Liver (tissue), 8 donors: ENCODE measurements at regions not wholly inside any gene's neighbourhood (a gene's known extent, or its start where the extent isn't known, plus 50 kb on each side); places are given as distances from the start of the nearest gene placed in this dataset.

Experiments used
- DNase-seq: peaks from one replicate; pipeline ENCODE4 v3.0.0-alpha.2; 2017; ENCODE audit warnings: low spot score
- H3K27ac ChIP-seq, 2 donors: one replicate each; pipeline ENCODE4 v1.7.0; 2013; ENCODE audit warnings: inconsistent platforms in 2 of 2, low read length in 2 of 2, control low read depth in 1 of 2, low read depth in 1 of 2, mild to moderate bottlenecking in 1 of 2
- H3K27me3 ChIP-seq, 4 donors: one replicate each; pipeline versions ENCODE4 v1.6.1 to v1.7.0; 2013; ENCODE audit warnings: low read length in 3 of 4, inconsistent platforms in 1 of 4, mild to moderate bottlenecking in 1 of 4, moderate library complexity in 1 of 4; ENCODE audit not compliant: control insufficient read depth in 4 of 4, insufficient read depth in 4 of 4
- H3K36me3 ChIP-seq, 4 donors: one replicate each; pipeline versions ENCODE4 v1.6.1 to v1.7.0; 2013; ENCODE audit warnings: low read length in 3 of 4, mild to moderate bottlenecking in 3 of 4, low read depth in 1 of 4, moderate library complexity in 1 of 4; ENCODE audit not compliant: control insufficient read depth in 4 of 4, insufficient read depth in 3 of 4
- H3K4me1 ChIP-seq, 4 donors: one replicate each; pipeline versions ENCODE4 v1.6.1 to v1.7.0; 2013; ENCODE audit warnings: low read length in 3 of 4, mild to moderate bottlenecking in 3 of 4, moderate library complexity in 1 of 4; ENCODE audit not compliant: control insufficient read depth in 4 of 4, insufficient read depth in 4 of 4
- H3K4me3 ChIP-seq, 3 donors: one replicate each; pipeline versions ENCODE4 v1.6.1 to v1.7.0; 2013; ENCODE audit warnings: low read length in 3 of 3, control low read depth in 1 of 3, low read depth in 1 of 3, mild to moderate bottlenecking in 1 of 3
- H3K9ac ChIP-seq, 2 donors: one replicate each; pipeline ENCODE4 v1.7.0; 2013; ENCODE audit warnings: low read length in 2 of 2, mild to moderate bottlenecking in 2 of 2, moderate library complexity in 2 of 2, control low read depth in 1 of 2, low read depth in 1 of 2
- H3K9me3 ChIP-seq, 4 donors: one replicate each; pipeline versions ENCODE4 v1.6.1 to v1.7.0; 2013; ENCODE audit warnings: low read length in 3 of 4; ENCODE audit not compliant: control insufficient read depth in 4 of 4
- ATF3 ChIP-seq: IDR thresholded peaks from 2 replicates; pipeline ENCODE4 v1.6.1; 2016; ENCODE audit warnings: antibody characterized with exemption
- CTCF ChIP-seq: fragments of 150-350 bp; IDR thresholded peaks from 2 replicates; pipeline ENCODE4 v1.5.1; 2017; ENCODE audit warnings: improper control_type of control experiment, low read depth, low read length; ENCODE audit not compliant: missing input control
- EGR1 ChIP-seq, 2 donors: IDR thresholded peaks; 2 replicates each; pipeline ENCODE4 v1.6.1; 2016 to 2018; ENCODE audit warnings: antibody characterized with exemption in 2 of 2, low read depth in 2 of 2
- FOXA1 ChIP-seq: IDR thresholded peaks from 2 replicates; pipeline ENCODE4 v1.6.1; 2016; ENCODE audit warnings: antibody characterized with exemption
- FOXA2 ChIP-seq: IDR thresholded peaks from 2 replicates; pipeline ENCODE4 v1.6.1; 2016; ENCODE audit warnings: antibody characterized with exemption
- GABPA ChIP-seq, 2 donors: IDR thresholded peaks in 1 of 2; conservative IDR thresholded peaks in 1 of 2; 2 replicates each; pipeline ENCODE4 v1.6.1; 2016; ENCODE audit warnings: antibody characterized with exemption in 2 of 2, mild to moderate bottlenecking in 1 of 2, moderate library complexity in 1 of 2
- HNF4A ChIP-seq, 2 donors: conservative IDR thresholded peaks; 2 replicates each; pipeline ENCODE4 v1.6.1; 2016; ENCODE audit warnings: antibody characterized with exemption in 2 of 2, mild to moderate bottlenecking in 2 of 2
- HNF4G ChIP-seq: IDR thresholded peaks from 2 replicates; pipeline ENCODE4 v1.6.1; 2016; ENCODE audit warnings: antibody characterized with exemption
- JUND ChIP-seq, 2 donors: IDR thresholded peaks; 2 replicates each; pipeline ENCODE4 v1.6.1; 2016; ENCODE audit warnings: antibody characterized with exemption in 2 of 2
- MAX ChIP-seq: IDR thresholded peaks from 2 replicates; pipeline ENCODE4 v1.6.1; 2016; ENCODE audit warnings: antibody characterized with exemption
- NR2F2 ChIP-seq: IDR thresholded peaks from 2 replicates; pipeline ENCODE4 v1.6.1; 2016; ENCODE audit warnings: antibody characterized with exemption
- RAD21 ChIP-seq, 2 donors: IDR thresholded peaks; 2 replicates each; pipeline ENCODE4 v1.6.1; 2016; ENCODE audit warnings: antibody characterized with exemption in 2 of 2, mild to moderate bottlenecking in 2 of 2
- REST ChIP-seq: IDR thresholded peaks from 2 replicates; pipeline ENCODE4 v1.6.1; 2016; ENCODE audit warnings: antibody characterized with exemption, mild to moderate bottlenecking
- RXRA ChIP-seq, 2 donors: IDR thresholded peaks; 2 replicates each; pipeline ENCODE4 v1.6.1; 2017 to 2018; ENCODE audit warnings: antibody characterized with exemption in 2 of 2, mild to moderate bottlenecking in 1 of 2
- SP1 ChIP-seq: IDR thresholded peaks from 2 replicates; pipeline ENCODE4 v1.6.1; 2018; ENCODE audit warnings: antibody characterized with exemption, mild to moderate bottlenecking
- TAF1 ChIP-seq: conservative IDR thresholded peaks from 2 replicates; pipeline ENCODE4 v1.6.1; 2016; ENCODE audit warnings: antibody characterized with exemption, mild to moderate bottlenecking
- YY1 ChIP-seq: IDR thresholded peaks from 2 replicates; pipeline ENCODE4 v1.6.1; 2016; ENCODE audit warnings: antibody characterized with exemption, mild to moderate bottlenecking
- ZBTB33 ChIP-seq: IDR thresholded peaks from 2 replicates; pipeline ENCODE4 v1.6.1; 2016; ENCODE audit warnings: antibody characterized with exemption
- WGBS: extraction: QIAGEN DNeasy Blood & Tissue Kit; methylation state at CpG from one replicate; pipeline ENCODE4 v1.1.7; 2013; 5-methylcytosine and 5-hydroxymethylcytosine counted together
- donor health status: healthy.
- donor health status: healthy.
- donor health status: healthy.
- donor health status: healthy.
- donor health status: healthy.

GRCh38 chr13:86826232-86826631, 844.9 kb upstream of the SLITRK5 start:
- no peak overlapping the region for H3K27ac ChIP-seq
- H3K9ac ChIP-seq: no peak overlapping the region
- 83% methylated on average over 3 of the region's 3 CpGs for WGBS
- H3K36me3 ChIP-seq: no peaks in the 10 kb centered on the region
- H3K27me3 ChIP-seq: no peaks in the 10 kb centered on the region
- H3K4me1 ChIP-seq: peaks cover 3 to 10% (median 6%) of the 10 kb centered on the region in 4 donors
- H3K9me3 ChIP-seq: no peaks in the 10 kb centered on the region
- DNase-seq: no peak
- no peak overlapping the region for H3K4me3 ChIP-seq
- TF ChIP-seq RXRA (IDR thresholded peaks at IDR 0.05) (no peak), TAF1 (no peak), EGR1 (IDR thresholded peaks at IDR 0.05; ENCODE audit: low read depth in 2 of 2) (no peak), HNF4A (conservative IDR thresholded peaks at IDR 0.05) (no peak), GABPA (IDR thresholded peaks at IDR 0.05 in 1 of 2, conservative IDR thresholded peaks at IDR 0.05 in 1 of 2) (no peak), NR2F2 (no peak), CTCF (no peak), RAD21 (IDR thresholded peaks at IDR 0.05) (no peak), ATF3 (no peak), FOXA2 (no peak), REST (no peak), JUND (IDR thresholded peaks at IDR 0.05) (no peak), FOXA1 (no peak), YY1 (no peak), MAX (no peak), HNF4G (no peak), ZBTB33 (no peak)

GRCh38 chr13:86830046-86830445, 841.1 kb upstream of the SLITRK5 start:
- TF ChIP-seq ATF3: no peak
- TF ChIP-seq SP1: no peak
- TF ChIP-seq NR2F2: no peak
- TF ChIP-seq REST: no peak
- Histone ChIP-seq H3K9me3 (no peaks in the 10 kb centered on the region), H3K4me1 (peaks cover 1 to 7% (median 5%) of the 10 kb centered on the region in 4 donors), H3K4me3 (no peak overlapping the region), H3K27ac (no peak overlapping the region), H3K9ac (no peak overlapping the region), H3K36me3 (no peaks in the 10 kb centered on the region), H3K27me3 (no peaks in the 10 kb centered on the region)
- DNase-seq: no peak
- WGBS: 50% methylated on average over 4 of the region's 4 CpGs
